HEK293 (cell line): ENCODE measurements at regions not wholly inside any gene's neighbourhood (a gene's known extent, or its start where the extent isn't known, plus 50 kb on each side); places are given as distances from the start of the nearest gene placed in this dataset.

ENCODE experiments used
- KLF8 ChIP-seq: fragments of 450-650 bp; formaldehyde crosslinking; IDR thresholded peaks from 2 replicates; pipeline ENCODE4 v1.5.1; 2016; ENCODE audit warnings: missing biosample characterization, missing genetic modification characterization
- MZF1 ChIP-seq: fragments of 450-650 bp; formaldehyde crosslinking; IDR thresholded peaks from 2 replicates; pipeline ENCODE4 v1.5.1; 2017; ENCODE audit warnings: missing biosample characterization, missing genetic modification characterization, borderline replicate concordance
- SALL2 ChIP-seq: fragments of 450-650 bp; formaldehyde crosslinking; IDR thresholded peaks from 2 replicates; pipeline ENCODE4 v1.5.0; 2017; ENCODE audit warnings: missing biosample characterization, mild to moderate bottlenecking, missing genetic modification characterization, borderline replicate concordance
- ZBTB1 ChIP-seq: fragments of 450-650 bp; formaldehyde crosslinking; IDR thresholded peaks from 2 replicates; pipeline ENCODE4 v1.5.1; 2016; ENCODE audit warnings: missing biosample characterization, missing genetic modification characterization
- ZBTB20 ChIP-seq: fragments of 450-650 bp; formaldehyde crosslinking; IDR thresholded peaks from 2 replicates; pipeline ENCODE4 v1.5.1; 2016; ENCODE audit warnings: missing biosample characterization, missing genetic modification characterization
- ZBTB7A ChIP-seq: fragments of 450-650 bp; formaldehyde crosslinking; IDR thresholded peaks from 2 replicates; pipeline ENCODE4 v1.5.1; 2016; ENCODE audit warnings: low read depth, missing biosample characterization, missing genetic modification characterization
- ZFP3 ChIP-seq: fragments of 450-650 bp; formaldehyde crosslinking; IDR thresholded peaks from 2 replicates; pipeline ENCODE4 v1.5.1; 2016; ENCODE audit warnings: low read depth, missing biosample characterization, missing genetic modification characterization
- ZNF169 ChIP-seq: fragments of 450-650 bp; formaldehyde crosslinking; IDR thresholded peaks from 2 replicates; pipeline ENCODE4 v1.5.1; 2016; ENCODE audit warnings: missing biosample characterization, missing genetic modification characterization
- ZNF2 ChIP-seq: fragments of 450-650 bp; formaldehyde crosslinking; IDR thresholded peaks from 2 replicates; pipeline ENCODE4 v1.5.1; 2016; ENCODE audit warnings: missing biosample characterization, missing genetic modification characterization
- ZNF274 ChIP-seq, 2 experiments: fragments of 200-500 bp in 1 of 2; fragments of 450-650 bp in 1 of 2; sonication (Bioruptor generic) in 1 of 2; formaldehyde crosslinking in 1 of 2; IDR thresholded peaks; 2 replicates each; pipeline versions ENCODE4 v1.5.1 to v1.6.1; 2014 to 2016; ENCODE audit warnings: borderline replicate concordance in 1 of 2, inconsistent platforms in 1 of 2, low read length in 1 of 2, missing biosample characterization in 1 of 2, missing genetic modification characterization in 1 of 2
- ZNF423 ChIP-seq: fragments of 450-650 bp; formaldehyde crosslinking; IDR thresholded peaks from 2 replicates; pipeline ENCODE4 v1.5.1; 2016; ENCODE audit warnings: missing biosample characterization, missing genetic modification characterization
- ZNF433 ChIP-seq: fragments of 450-650 bp; formaldehyde crosslinking; IDR thresholded peaks from 2 replicates; pipeline ENCODE4 v1.5.1; 2016; ENCODE audit warnings: missing biosample characterization, missing genetic modification characterization, low read depth
- ZNF660 ChIP-seq: fragments of 450-650 bp; IDR thresholded peaks from 2 replicates; pipeline ENCODE4 v1.5.1; 2018; ENCODE audit warnings: missing biosample characterization, mild to moderate bottlenecking, missing genetic modification characterization
- ZNF777 ChIP-seq: fragments of 450-650 bp; formaldehyde crosslinking; IDR thresholded peaks from 2 replicates; pipeline ENCODE4 v1.5.1; 2017; ENCODE audit warnings: missing biosample characterization, missing genetic modification characterization, borderline replicate concordance
- ZNF830 ChIP-seq: fragments of 450-650 bp; IDR thresholded peaks from 2 replicates; pipeline ENCODE4 v1.5.0; 2018; ENCODE audit warnings: missing biosample characterization, missing genetic modification characterization, low read depth, mild to moderate bottlenecking, moderate library complexity
- TF ChIP-seq, protein P1 (sequence below): fragments of 450-650 bp; formaldehyde crosslinking; IDR thresholded peaks from 2 replicates; pipeline ENCODE4 v1.5.1; 2017; ENCODE audit warnings: missing biosample characterization, missing genetic modification characterization
- TF ChIP-seq, protein P2 (sequence below): fragments of 450-650 bp; formaldehyde crosslinking; IDR thresholded peaks from 2 replicates; pipeline ENCODE4 v1.5.1; 2016; ENCODE audit warnings: missing biosample characterization, missing genetic modification characterization, low read depth
- TF ChIP-seq, protein P3 (sequence below): fragments of 450-650 bp; formaldehyde crosslinking; IDR thresholded peaks from 2 replicates; pipeline ENCODE4 v1.5.1; 2017; ENCODE audit warnings: missing biosample characterization, missing genetic modification characterization
- TF ChIP-seq, protein P4 (sequence below): fragments of 450-650 bp; formaldehyde crosslinking; IDR thresholded peaks from 2 replicates; pipeline ENCODE4 v1.5.1; 2017; ENCODE audit warnings: missing biosample characterization, mild to moderate bottlenecking, missing genetic modification characterization, moderate library complexity
- TF ChIP-seq, protein P5 (sequence below): fragments of 450-650 bp; formaldehyde crosslinking; IDR thresholded peaks from 2 replicates; pipeline ENCODE4 v1.5.1; 2017; ENCODE audit warnings: missing biosample characterization, missing genetic modification characterization
- TF ChIP-seq, protein P6 (sequence below): fragments of 450-650 bp; formaldehyde crosslinking; IDR thresholded peaks from 2 replicates; pipeline ENCODE4; 2016; ENCODE audit warnings: missing biosample characterization, missing genetic modification characterization
- TF ChIP-seq, protein P7 (sequence below): fragments of 450-650 bp; formaldehyde crosslinking; conservative IDR thresholded peaks from 2 replicates; pipeline ENCODE4 v1.5.1; 2016; ENCODE audit warnings: low read depth, missing biosample characterization, missing genetic modification characterization

DNA sequence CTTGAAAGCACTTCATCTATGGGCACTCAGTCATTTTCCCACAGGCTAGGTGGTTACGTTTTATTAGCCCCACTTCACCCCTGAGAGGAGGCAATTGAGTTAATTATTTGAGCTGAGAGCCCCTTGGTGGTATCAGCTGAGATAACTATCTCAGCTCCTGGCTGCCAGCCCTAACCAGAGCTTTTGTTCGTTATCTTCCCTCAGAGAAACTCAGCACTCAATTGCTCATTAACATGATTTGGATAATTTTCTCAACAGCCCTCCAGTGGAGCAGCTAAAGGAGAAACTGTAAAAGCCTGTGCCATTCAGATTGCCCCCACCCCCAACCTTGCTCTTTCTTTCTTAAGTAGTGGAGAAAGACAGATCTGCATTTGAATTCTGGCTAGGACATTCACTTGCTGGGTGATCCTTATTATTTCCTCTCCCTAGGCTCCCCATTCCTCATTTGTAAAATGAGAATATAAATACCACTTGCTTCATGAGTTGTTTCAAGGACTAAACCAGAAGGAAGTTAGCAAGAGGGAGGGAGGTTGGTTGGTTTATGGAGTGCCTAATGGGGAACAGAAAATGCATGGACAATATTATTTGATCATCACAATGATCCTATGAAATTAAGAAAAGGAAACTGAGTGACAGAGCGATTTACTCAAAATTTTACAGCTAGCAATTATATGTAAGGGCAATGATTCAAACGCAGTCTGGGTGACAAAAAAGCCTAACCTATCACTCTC, 218.7 kb upstream of the FGGY start (continued):
- TF ChIP-seq ZNF169 (tag by site-specific recombination) (no peak), ZBTB7A (no peak), ZNF274 (IDR thresholded peaks at IDR 0.05; ENCODE audit: low read length) (no peak), ZNF274 (tag by site-specific recombination; IDR thresholded peaks at IDR 0.05; ENCODE audit: borderline replicate concordance) (no peak), ZNF777 (no peak), ZNF423 (tag by site-specific recombination) (0 out of 2 replicates have a peak, but pooled peaks have one; percentile 61), ZNF433 (tag by site-specific recombination) (no peak), ZNF830 (no peak), ZNF660 (tag by site-specific recombination) (peak; percentile 82; the same call in 1 of the 2 replicates), ZFP3 (tag by site-specific recombination) (no peak), KLF8 (tag by site-specific recombination) (no peak; the same call in 1 of the 2 replicates), ZBTB1 (tag by site-specific recombination) (no peak), SALL2 (tag by site-specific recombination) (no peak), ZNF2 (tag by site-specific recombination) (peak; percentile 81), ZBTB20 (tag by site-specific recombination) (peak; percentile 63), MZF1 (tag by site-specific recombination) (peak; percentile 80; the same call in 1 of the 2 replicates)
- TF ChIP-seq, protein P1, sequence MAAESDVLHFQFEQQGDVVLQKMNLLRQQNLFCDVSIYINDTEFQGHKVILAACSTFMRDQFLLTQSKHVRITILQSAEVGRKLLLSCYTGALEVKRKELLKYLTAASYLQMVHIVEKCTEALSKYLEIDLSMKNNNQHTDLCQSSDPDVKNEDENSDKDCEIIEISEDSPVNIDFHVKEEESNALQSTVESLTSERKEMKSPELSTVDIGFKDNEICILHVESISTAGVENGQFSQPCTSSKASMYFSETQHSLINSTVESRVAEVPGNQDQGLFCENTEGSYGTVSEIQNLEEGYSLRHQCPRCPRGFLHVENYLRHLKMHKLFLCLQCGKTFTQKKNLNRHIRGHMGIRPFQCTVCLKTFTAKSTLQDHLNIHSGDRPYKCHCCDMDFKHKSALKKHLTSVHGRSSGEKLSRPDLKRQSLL, result no peak
- TF ChIP-seq, protein P2, sequence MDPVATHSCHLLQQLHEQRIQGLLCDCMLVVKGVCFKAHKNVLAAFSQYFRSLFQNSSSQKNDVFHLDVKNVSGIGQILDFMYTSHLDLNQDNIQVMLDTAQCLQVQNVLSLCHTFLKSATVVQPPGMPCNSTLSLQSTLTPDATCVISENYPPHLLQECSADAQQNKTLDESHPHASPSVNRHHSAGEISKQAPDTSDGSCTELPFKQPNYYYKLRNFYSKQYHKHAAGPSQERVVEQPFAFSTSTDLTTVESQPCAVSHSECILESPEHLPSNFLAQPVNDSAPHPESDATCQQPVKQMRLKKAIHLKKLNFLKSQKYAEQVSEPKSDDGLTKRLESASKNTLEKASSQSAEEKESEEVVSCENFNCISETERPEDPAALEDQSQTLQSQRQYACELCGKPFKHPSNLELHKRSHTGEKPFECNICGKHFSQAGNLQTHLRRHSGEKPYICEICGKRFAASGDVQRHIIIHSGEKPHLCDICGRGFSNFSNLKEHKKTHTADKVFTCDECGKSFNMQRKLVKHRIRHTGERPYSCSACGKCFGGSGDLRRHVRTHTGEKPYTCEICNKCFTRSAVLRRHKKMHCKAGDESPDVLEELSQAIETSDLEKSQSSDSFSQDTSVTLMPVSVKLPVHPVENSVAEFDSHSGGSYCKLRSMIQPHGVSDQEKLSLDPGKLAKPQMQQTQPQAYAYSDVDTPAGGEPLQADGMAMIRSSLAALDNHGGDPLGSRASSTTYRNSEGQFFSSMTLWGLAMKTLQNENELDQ, result no peak
- TF ChIP-seq, protein P3, sequence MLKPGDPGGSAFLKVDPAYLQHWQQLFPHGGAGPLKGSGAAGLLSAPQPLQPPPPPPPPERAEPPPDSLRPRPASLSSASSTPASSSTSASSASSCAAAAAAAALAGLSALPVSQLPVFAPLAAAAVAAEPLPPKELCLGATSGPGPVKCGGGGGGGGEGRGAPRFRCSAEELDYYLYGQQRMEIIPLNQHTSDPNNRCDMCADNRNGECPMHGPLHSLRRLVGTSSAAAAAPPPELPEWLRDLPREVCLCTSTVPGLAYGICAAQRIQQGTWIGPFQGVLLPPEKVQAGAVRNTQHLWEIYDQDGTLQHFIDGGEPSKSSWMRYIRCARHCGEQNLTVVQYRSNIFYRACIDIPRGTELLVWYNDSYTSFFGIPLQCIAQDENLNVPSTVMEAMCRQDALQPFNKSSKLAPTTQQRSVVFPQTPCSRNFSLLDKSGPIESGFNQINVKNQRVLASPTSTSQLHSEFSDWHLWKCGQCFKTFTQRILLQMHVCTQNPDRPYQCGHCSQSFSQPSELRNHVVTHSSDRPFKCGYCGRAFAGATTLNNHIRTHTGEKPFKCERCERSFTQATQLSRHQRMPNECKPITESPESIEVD (tag by site-specific recombination), result peak; percentile 99
- TF ChIP-seq, protein P4, sequence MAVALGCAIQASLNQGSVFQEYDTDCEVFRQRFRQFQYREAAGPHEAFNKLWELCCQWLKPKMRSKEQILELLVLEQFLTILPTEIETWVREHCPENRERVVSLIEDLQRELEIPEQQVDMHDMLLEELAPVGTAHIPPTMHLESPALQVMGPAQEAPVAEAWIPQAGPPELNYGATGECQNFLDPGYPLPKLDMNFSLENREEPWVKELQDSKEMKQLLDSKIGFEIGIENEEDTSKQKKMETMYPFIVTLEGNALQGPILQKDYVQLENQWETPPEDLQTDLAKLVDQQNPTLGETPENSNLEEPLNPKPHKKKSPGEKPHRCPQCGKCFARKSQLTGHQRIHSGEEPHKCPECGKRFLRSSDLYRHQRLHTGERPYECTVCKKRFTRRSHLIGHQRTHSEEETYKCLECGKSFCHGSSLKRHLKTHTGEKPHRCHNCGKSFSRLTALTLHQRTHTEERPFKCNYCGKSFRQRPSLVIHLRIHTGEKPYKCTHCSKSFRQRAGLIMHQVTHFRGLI (tag by site-specific recombination), result peak; percentile 81
- TF ChIP-seq, protein P5, sequence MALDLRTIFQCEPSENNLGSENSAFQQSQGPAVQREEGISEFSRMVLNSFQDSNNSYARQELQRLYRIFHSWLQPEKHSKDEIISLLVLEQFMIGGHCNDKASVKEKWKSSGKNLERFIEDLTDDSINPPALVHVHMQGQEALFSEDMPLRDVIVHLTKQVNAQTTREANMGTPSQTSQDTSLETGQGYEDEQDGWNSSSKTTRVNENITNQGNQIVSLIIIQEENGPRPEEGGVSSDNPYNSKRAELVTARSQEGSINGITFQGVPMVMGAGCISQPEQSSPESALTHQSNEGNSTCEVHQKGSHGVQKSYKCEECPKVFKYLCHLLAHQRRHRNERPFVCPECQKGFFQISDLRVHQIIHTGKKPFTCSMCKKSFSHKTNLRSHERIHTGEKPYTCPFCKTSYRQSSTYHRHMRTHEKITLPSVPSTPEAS (tag by site-specific recombination), result no peak
- TF ChIP-seq, protein P6, sequence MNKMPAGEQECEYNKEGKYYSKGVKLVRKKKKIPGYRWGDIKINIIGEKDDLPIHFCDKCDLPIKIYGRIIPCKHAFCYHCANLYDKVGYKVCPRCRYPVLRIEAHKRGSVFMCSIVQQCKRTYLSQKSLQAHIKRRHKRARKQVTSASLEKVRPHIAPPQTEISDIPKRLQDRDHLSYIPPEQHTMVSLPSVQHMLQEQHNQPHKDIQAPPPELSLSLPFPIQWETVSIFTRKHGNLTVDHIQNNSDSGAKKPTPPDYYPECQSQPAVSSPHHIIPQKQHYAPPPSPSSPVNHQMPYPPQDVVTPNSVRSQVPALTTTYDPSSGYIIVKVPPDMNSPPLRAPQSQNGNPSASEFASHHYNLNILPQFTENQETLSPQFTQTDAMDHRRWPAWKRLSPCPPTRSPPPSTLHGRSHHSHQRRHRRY (tag by site-specific recombination), result no peak
- TF ChIP-seq, protein P7, sequence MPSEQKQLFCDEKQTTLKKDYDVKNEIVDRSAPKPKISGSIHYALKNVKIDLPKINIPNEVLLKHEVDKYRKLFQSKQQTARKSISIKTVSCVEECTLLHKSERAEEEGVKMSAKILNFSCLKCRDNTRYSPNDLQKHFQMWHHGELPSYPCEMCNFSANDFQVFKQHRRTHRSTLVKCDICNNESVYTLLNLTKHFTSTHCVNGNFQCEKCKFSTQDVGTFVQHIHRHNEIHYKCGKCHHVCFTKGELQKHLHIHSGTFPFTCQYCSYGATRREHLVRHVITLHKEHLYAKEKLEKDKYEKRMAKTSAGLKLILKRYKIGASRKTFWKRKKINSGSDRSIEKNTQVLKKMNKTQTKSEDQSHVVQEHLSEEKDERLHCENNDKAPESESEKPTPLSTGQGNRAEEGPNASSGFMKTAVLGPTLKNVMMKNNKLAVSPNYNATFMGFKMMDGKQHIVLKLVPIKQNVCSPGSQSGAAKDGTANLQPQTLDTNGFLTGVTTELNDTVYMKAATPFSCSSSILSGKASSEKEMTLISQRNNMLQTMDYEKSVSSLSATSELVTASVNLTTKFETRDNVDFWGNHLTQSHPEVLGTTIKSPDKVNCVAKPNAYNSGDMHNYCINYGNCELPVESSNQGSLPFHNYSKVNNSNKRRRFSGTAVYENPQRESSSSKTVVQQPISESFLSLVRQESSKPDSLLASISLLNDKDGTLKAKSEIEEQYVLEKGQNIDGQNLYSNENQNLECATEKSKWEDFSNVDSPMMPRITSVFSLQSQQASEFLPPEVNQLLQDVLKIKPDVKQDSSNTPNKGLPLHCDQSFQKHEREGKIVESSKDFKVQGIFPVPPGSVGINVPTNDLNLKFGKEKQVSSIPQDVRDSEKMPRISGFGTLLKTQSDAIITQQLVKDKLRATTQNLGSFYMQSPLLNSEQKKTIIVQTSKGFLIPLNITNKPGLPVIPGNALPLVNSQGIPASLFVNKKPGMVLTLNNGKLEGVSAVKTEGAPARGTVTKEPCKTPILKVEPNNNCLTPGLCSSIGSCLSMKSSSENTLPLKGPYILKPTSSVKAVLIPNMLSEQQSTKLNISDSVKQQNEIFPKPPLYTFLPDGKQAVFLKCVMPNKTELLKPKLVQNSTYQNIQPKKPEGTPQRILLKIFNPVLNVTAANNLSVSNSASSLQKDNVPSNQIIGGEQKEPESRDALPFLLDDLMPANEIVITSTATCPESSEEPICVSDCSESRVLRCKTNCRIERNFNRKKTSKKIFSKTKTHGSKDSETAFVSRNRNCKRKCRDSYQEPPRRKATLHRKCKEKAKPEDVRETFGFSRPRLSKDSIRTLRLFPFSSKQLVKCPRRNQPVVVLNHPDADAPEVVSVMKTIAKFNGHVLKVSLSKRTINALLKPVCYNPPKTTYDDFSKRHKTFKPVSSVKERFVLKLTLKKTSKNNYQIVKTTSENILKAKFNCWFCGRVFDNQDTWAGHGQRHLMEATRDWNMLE (tag by site-specific recombination), result peak; percentile 51; the same call in 1 of the 2 replicates
